Activated CD4-positive, alpha-beta T cell treated with anti-CD3 and anti-CD28 coated beads, Interleukin-2, amount 50 U/mL, for 48 hours (primary cell): ENCODE measurements at regions not wholly inside any gene's neighbourhood (a gene's known extent, or its start where the extent isn't known, plus 50 kb on each side); places are given as distances from the start of the nearest gene placed in this dataset.
"Not testable (repeated sequence)": the region's sequence is repeated elsewhere in the genome, so short reads cannot be mapped to it uniquely, and the experiment has no call there.

Experiments used
- DNase-seq, 2 experiments: peaks; one replicate each; pipeline ENCODE4 v3.0.0-alpha.2; 2020

- DNase-seq = no peak
These were observed 190.6 kb downstream of the CEP135 start for GRCh38 chr4:56139241-56139827.

- not testable (repeated sequence) for DNase-seq
These were observed 186.1 kb downstream of the CEP135 start for GRCh38 chr4:56134834-56135233.

GRCh38 chr4:56134266-56134665, 185.5 kb downstream of the CEP135 start:
- no peak for DNase-seq

- DNase-seq = no peak
These were observed 184.1 kb downstream of the CEP135 start for GRCh38 chr4:56132835-56133234.

GRCh38 chr4:56132188-56132587, 183.4 kb downstream of the CEP135 start:
- DNase-seq = not testable (repeated sequence)

DNA sequence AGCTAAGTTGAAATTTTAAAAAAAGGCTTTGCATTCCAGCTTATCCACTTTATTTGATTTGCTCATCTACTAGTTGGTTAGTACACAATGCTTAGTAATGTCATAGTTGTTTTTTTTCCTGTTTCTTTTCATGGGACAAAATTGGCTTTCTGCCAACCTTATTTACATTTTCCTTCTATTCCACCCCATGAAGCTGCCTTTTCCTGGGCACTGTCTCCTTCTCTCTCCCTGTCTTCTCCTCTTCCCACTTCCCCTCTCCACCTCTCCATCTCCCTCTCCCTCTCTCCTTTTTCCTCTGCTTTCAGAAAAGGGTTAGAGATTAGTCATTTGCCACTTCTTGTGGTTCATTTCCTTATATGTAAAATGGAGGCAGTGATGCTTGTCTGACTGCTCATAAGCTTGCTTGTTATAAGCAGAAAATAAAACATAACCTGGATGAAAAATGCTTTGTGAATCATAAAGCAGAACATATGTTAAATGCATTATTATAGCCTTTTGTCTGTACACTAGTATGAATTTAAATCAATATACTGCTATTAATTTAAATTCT, 181.9 kb downstream of the CEP135 start:
- no peak for DNase-seq

GRCh38 chr4:56129431-56129861, 180.7 kb downstream of the CEP135 start:
- peak; percentile 3 to 28 for DNase-seq

DNA sequence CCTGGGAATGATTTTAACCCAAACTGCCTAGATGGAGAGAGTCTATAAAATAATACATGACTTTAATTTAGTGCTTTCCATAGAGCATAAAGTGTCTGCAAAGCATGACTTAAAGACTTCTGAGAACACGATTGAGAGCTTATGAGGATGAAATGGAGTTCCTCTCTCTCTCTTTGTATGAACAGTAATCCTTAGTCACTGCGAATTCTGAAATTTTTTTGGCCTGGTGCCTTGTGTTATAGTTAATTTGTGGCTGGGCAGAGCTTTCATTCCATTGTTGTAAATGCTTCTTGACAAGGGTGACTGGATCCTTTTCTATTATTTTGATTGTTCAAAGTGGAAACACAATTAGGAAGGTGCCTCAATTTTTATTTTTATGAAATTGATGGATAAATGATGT, 179.5 kb downstream of the CEP135 start:
- DNase-seq = no peak

DNA sequence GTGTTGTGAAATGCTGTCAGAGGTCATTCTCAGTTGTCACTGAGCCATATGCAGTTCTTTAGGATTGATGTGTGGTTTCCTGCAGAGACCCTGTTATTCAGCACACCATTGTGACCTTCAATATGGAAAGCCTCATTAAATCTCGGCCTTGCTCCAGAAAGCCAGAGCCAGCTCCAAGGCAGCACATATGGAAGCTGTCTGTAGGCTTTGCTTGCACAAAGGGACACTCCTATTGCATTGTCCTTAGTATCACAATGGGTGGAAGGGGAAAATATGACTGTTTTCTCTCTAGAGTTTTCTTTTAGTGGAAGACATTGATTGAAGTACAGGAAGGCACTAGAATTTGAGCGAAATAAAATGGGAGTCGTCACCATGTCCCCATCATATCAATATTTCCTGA, 179.0 kb downstream of the CEP135 start:
- no peak for DNase-seq

- no peak for DNase-seq
These were observed 174.8 kb downstream of the CEP135 start for GRCh38 chr4:56123547-56123946.

DNA sequence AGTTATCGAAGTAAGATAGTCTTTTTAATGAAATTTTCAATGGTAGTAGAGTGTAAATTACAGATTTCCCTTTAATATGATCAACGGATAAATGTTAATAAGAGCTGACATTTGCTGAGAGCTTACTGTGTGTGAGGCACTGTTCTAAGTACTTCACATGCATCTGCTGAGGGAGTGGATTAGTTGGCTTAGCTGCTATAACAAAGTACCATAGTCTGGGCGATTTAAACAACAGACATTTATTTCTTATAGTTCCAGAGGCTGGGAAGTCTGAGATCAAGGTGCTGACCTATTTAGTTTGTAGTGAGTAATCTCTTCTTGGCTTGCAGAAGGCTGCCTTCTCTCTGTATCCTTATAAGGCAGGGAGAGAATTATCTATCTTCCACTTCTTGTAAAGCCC, 174.3 kb downstream of the CEP135 start:
- no peak for DNase-seq

GRCh38 chr4:56118845-56119244, 170.1 kb downstream of the CEP135 start:
- no peak for DNase-seq

DNA sequence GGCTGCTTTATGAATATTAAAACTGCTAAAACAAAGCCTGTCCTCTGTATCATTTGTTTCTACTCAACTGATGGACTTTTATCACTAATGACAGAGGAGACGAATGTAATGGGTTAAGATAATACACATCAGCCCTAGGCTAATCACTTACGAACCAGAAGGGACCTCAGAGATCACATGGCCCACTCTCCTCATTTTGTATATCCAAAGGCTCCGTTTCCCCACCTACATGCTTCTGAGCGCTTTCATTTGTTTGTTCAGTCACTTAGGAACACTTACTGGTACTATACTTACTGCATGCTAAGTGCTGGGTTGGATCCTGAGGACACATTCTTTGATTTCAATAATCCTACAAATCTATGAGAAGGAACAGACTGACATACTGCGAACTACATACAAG, 169.3 kb downstream of the CEP135 start:
- no peak for DNase-seq

DNA sequence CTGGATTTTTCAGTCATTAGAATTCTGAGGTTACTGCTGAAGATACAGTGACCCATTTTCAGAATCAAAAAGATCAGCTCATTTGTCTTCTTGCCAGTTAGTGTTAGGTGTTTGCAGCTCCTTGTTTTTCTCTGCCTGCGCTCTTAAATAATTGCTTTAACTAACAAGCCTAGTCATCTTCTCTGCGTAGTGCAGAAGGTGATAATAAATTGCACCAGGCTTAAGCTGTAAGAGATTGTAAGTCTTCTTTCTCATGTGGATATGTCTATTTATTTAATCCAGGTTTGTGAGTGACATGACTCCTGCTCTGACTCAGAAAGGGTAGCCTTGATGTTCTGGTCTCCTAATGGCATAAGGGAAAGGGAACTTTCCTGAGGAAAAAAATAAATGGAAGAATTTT, 167.2 kb downstream of the CEP135 start:
- DNase-seq = no peak

DNA sequence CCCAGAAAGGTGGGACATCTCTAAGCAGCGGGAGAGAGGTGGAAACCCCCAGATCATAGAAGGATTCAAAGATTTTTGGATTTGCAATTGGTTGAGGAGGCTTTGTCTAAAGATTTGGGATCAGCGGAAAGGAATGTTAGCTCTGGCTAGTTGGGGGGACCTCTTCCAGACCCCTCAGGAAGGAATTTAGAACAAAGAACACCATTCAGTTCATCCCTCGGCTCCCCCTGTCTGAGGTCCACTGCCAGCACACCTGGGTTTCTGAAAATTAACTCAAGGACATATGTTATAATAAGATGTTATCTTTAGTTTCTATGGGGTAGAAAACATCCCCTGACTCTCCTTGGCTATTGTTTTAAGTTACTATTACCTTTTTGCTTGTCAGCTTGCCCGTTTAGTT, 163.6 kb downstream of the CEP135 start:
- DNase-seq = no peak

DNA sequence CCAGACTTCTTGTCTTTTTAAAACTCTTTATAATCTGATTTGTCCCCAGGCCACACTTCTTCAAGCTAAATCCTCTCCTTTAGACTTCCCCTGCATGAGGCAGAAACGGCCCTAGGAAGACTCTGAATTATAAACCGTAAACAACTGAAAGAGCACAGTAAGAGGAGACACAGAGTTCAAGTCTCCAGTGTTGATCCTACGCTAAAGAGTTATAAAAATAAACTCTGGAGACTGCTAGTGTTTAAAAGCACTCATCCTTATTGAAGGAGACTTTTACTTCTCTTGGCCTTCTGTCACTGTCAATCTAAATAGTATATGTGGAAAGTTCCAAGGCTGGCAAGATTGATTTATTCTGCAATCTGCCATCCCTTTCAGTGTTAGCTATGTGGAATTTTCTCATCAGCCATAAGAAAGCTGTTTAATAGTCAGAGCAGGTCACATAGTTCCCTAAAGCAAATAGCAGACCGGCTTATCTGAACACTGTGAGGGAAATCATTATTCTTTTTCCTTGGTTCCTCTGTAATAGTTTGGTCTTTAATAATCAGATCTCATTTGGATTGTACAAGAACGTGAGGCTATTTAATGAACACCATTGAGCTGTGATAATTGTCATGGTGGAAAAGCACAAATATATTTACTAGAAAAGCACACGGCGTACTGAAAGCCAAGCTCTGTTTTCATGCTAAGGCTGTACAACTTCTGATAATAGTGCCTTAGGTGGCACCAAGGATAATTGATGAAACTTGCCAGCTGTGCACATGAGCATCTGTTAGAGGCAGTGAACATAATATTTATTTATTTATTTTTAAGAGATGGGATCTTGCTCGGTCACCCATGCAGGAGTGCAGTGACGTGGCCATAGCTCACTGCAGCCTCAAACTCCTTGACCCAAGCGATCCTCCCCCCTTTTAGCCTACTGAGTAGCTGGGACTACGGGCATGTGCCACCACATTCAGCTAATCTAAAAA, 157.7 kb downstream of the CEP135 start:
- DNase-seq = no peak

GRCh38 chr4:56104188-56104587, 155.4 kb downstream of the CEP135 start:
- DNase-seq = no peak

GRCh38 chr4:56102601-56103000, 153.9 kb downstream of the CEP135 start:
- DNase-seq = no peak

- DNase-seq = no peak
These were observed 150.6 kb downstream of the CEP135 start for GRCh38 chr4:56099378-56099786.

GRCh38 chr4:56093576-56093975, 144.8 kb downstream of the CEP135 start:
- DNase-seq = no peak

DNA sequence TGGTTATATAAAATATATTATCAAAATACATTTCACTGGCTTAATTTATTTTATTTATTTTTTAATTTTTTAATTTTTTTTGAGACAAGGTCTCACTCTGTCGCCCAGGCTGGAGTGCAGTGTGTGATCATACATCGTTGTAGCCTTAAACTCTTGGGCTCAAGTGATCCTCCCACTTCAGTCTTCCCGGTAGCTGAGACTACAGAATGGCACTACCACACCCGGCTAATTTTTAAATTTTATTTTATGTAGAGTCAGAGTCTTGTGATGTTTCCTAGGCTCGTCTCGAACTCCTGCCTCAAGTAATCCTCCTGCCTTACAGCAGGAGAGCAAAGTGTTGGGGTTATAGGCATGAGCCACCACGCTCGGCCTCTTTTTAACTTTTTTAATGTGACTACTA, 143.8 kb downstream of the CEP135 start:
- DNase-seq = no peak

GRCh38 chr4:56086561-56086960, 137.8 kb downstream of the CEP135 start:
- no peak for DNase-seq

- no peak for DNase-seq
These were observed 137.4 kb downstream of the CEP135 start for GRCh38 chr4:56086073-56086541.

- no peak for DNase-seq
These were observed 136.5 kb downstream of the CEP135 start for GRCh38 chr4:56085275-56085674.
